ENCODE measurements at regions not wholly inside any gene's neighbourhood (a gene's known extent, or its start where the extent isn't known, plus 50 kb on each side); places are given as distances from the start of the nearest gene placed in this dataset.
"Not testable (repeated sequence)": the region's sequence is repeated elsewhere in the genome, so short reads cannot be mapped to it uniquely, and the experiment has no call there.

DNA sequence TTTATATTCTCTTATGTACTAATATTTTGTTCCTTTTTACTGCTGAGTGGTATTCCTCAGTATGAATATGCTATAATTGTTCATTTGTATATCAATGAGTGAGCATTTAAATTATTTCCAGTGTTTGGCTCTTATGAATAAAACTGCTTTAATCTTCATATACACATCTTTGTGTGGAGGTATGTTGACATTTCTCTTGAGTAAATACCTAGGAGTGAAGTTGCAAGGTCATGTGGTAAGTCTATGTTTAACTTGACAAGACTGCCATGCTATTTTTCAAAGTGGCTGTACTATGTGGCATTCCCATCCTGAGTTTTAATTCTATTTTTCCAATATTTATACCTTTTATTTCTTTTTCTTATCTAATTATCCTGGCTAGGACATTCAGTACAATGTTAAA, 124.2 kb downstream of the ADSS2 start:
- H3K4me3 ChIP-seq (ENCODE audit: low read depth, low read length) = no peak overlapping the region
- TF ChIP-seq, protein P1, sequence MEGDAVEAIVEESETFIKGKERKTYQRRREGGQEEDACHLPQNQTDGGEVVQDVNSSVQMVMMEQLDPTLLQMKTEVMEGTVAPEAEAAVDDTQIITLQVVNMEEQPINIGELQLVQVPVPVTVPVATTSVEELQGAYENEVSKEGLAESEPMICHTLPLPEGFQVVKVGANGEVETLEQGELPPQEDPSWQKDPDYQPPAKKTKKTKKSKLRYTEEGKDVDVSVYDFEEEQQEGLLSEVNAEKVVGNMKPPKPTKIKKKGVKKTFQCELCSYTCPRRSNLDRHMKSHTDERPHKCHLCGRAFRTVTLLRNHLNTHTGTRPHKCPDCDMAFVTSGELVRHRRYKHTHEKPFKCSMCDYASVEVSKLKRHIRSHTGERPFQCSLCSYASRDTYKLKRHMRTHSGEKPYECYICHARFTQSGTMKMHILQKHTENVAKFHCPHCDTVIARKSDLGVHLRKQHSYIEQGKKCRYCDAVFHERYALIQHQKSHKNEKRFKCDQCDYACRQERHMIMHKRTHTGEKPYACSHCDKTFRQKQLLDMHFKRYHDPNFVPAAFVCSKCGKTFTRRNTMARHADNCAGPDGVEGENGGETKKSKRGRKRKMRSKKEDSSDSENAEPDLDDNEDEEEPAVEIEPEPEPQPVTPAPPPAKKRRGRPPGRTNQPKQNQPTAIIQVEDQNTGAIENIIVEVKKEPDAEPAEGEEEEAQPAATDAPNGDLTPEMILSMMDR (IDR thresholded peaks at IDR 0.05; ENCODE audit: low read depth, low read length, missing control alignments) = no peak
- DNase-seq (ENCODE audit: low read depth) = no peak

DNA sequence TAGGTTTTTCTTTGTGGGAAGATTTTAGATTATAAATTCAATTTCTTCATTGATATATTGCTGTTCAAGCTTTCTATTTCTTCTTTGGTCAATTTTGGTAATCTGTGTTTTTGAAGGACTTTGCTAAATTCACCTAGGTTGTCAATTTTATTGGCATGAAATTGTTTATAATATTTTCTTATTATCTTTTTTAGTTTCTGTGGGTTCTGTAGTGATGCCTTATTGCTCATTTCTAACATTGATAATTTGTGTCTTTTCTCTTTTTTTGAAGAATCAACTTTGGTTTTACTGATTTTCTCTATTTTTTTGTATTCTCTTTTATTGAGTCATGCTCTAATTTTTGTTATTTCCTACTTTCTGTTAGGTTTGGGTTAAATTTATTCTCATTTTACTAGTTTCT, 123.2 kb downstream of the ADSS2 start:
- no peak overlapping the region for H3K4me3 ChIP-seq (ENCODE audit: low read depth, low read length)
- no peak for DNase-seq (ENCODE audit: low read depth)
- TF ChIP-seq, protein P1 (IDR thresholded peaks at IDR 0.05; ENCODE audit: low read depth, low read length, missing control alignments) = no peak

DNA sequence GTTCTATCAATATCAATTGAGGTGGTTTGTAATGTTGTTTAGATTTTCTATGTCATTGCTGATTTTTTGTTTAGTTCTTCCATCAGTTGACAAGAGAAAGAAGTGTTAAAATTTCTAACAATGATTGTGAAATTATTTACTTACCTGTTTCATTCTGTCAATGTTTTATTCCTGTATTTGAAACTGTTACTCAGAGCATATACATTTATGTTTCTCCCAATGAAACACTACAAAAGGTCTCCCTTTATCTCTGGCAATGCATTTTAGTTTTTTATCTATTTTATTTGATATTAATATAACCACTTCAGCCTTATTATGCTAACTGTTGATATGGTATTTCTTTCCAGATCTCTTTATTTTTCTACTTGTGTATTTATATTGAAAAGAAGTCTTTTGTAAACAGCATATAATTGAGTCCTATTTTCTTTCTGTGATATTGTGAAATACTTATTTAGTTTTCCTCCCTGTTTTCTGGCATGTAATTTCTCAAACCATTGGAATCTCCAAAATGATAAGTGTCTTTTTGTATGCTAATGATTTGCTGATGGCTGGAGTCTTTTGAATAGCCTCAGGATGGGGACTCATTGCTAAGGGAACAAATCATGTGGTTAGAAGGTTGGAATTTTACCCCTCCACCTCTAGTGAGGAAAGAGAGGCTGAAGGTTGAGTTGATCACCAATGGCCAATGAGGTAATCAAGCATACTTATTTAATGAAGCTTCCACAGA, 122.0 kb downstream of the ADSS2 start:
- DNase-seq (ENCODE audit: low read depth) = no peak
- no peak overlapping the region for H3K4me3 ChIP-seq (ENCODE audit: low read depth, low read length)
- TF ChIP-seq, protein P1 (IDR thresholded peaks at IDR 0.05; ENCODE audit: low read depth, low read length, missing control alignments) = no peak

DNA sequence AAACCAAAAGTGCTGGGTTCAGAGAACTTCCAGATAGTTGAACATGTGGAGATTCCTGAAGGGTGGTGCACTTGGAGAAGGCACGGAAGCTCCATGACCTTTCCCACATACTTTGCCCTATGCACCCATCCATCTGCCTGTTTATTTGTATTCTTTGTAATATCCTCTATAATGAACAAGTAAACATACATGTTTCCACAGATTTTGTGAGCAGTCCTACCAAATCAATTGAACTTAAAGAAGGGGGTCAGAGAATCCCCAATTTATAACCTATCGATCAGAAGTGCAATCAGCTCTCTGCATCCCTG, 121.4 kb downstream of the ADSS2 start:
- no peak overlapping the region for H3K4me3 ChIP-seq (ENCODE audit: low read depth, low read length)
- no peak for DNase-seq (ENCODE audit: low read depth)
- TF ChIP-seq, protein P1 (IDR thresholded peaks at IDR 0.05; ENCODE audit: low read depth, low read length, missing control alignments) = no peak

DNA sequence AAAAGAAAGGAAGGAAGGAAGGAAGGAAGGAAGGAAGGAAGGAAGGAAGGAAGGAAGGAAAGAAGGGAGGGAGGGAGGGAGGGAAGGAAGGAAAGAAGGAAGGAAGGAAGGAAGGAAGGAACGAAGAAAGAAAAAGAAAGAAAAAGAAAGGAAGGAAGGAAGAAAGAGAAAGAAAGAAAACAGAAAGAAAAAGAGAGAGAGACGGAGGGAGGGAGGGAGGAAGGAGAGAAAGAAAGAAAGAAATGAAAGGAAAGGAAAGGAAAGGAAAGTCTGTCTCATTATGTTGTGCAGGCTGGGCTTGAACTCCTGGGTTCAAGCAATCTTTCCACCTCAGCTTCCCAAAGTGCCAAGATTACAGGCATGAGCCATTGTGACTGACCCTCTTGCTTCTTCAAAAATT, 118.9 kb downstream of the ADSS2 start:
- not testable (repeated sequence) for DNase-seq (ENCODE audit: low read depth); H3K4me3 ChIP-seq (ENCODE audit: low read depth, low read length)

GRCh38 chr1:244334315-244334714, 117.4 kb downstream of the ADSS2 start:
- H3K4me3 ChIP-seq (ENCODE audit: low read depth, low read length); DNase-seq (ENCODE audit: low read depth): not testable (repeated sequence)

GRCh38 chr1:244334842-244335241, 116.9 kb downstream of the ADSS2 start:
- DNase-seq (ENCODE audit: low read depth); H3K4me3 ChIP-seq (ENCODE audit: low read depth, low read length): not testable (repeated sequence)

DNA sequence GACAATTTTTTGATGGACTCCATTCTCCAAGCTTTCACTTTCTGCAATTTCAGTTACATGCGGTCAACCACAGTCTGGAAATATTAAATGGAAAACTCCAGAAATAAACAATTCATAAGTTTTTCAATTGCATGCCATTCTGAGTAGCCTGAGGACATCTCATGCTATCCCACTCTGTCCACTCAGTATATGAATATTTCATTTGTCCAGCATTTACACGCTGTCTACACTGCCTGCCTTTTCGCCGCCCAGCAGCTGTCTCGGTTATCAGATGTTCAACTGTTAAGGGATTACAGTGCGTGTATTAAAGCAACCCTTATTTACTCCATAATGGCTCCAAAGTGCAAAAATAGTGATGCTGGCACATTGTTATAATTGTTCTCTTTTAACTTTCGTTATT, 116.3 kb downstream of the ADSS2 start:
- no peak overlapping the region for H3K4me3 ChIP-seq (ENCODE audit: low read depth, low read length)
- DNase-seq (ENCODE audit: low read depth) = no peak
- TF ChIP-seq, protein P1 (IDR thresholded peaks at IDR 0.05; ENCODE audit: low read depth, low read length, missing control alignments) = no peak
